Activated CD8-positive, alpha-beta memory T cell treated with anti-CD3 and anti-CD28 coated beads for 1 hour (primary cell): ENCODE measurements at regions not wholly inside any gene's neighbourhood (a gene's known extent, or its start where the extent isn't known, plus 50 kb on each side); places are given as distances from the start of the nearest gene placed in this dataset.
A peak's percentile ranks its signal among the peaks of the same experiment; 100 is the strongest.
"Not testable (repeated sequence)": the region's sequence is repeated elsewhere in the genome, so short reads cannot be mapped to it uniquely, and the experiment has no call there.

Source experiments
- DNase-seq, 2 donors: peaks; one replicate each; pipeline ENCODE4 v3.0.0-alpha.2; 2020; ENCODE audit warnings: low read depth in 1 of 2; ENCODE audit errors: extremely low read depth in 1 of 2

DNA sequence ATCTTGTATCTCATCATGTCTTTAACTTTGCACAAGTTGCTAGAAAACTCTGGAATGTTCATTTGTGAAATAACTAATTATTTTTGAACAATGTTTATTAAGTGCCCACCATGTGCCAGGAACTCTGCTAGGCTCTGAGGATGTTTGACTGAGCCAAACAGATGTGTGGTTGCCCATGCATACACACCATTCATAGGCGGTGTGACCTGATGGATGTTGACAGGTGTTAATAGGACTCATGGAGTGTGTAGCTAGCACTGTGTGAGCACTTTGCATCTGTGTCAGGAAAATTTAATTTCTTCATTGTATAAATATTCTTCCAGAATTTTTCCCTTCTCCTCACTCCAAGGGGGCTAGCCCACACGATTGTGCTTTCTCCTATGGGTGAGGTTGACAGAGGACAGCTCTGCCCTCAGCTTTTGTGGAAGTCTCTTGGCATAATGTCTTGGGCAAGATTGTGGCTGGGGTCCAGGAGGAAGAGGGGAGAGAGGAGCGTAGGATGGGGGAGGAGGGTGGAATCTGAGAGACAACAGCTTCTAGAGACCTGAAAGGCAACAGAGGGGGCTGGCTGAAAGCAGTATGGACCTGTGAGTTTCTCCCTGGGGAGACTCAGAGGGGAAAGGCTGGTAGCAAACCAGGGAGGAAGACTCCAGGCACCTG is 214.6 kb upstream of the CXCR4 start:
- no peak for DNase-seq

DNA sequence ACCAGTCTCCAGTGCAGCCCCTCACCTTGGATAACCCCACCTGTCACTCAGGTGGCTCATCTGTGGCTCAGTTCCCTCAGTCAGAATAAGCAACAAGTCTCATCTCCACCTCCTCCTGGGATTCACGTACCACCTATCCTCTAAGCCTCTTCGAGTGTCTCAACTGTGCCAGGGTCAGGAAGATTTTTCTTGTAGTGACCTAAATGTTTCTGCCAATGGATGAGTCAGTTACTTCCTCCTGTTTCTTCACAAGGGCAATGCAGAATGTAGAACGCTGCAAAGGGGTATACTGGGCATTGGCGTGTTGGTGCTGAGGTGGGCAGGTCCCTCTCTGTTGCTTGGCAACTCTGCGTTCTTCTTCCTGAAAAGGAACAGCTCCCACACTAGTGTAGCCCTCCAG is 213.3 kb upstream of the CXCR4 start:
- DNase-seq: no peak

DNA sequence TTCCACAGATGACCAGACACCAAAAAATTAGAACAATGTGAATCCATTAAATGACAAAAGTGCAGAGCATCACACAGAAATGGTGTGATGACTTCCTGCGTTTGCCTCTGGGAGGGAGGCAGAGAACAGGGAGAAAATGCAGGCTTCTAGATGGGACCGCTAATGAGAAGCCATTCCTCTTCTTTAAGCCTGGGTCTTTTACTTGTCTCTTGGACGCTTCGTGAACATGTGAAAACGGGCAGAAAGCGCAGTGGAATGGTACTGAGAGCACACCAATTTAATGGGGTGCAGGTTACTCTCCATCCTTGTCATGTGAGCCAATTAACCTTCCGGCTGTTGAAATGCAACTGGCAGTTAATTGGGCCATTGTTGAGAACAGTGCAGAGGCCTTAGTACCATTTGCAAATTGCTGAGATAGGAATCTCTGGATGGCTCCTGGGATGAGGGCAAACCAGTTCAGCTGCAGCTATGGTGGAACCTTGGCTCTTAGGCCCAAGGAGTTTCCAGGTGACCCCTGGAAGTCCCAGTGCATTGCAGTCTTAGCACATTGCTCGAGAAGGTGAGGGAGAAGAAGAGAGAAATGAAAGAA is 210.4 kb upstream of the CXCR4 start:
- no peak for DNase-seq

DNA sequence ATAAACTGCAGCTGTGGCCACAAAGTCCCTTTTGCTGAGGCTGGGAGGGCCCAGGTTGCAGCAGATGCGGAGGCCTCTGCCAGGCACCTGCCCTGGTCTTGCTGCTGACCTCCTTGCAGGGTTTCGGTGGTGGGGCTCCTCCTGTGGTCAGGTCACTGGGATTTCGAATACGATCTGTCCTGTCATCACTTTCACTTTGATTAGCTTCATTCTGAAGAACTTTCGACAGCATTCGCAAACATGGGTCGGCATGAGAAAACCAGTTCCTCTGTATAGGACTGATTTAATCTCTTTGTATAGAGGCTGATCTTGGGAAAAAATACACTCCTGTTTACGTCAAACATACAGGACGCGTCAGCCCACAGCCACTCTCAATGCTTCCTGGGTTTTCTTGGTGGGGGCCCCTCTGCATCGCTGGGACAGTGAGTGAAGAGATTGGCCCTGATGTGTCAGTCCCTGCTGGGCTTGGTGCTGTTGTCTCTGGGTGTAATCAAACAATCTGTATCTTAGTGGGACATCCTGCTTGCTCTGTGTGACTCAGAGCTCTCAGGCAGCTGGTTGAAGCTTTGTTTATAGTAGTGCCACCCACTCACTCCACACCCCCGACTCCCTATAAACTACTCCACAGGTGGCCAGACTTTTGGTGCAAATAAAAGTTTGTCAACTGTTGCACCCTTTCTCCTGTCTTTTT is 209.4 kb upstream of the CXCR4 start:
- DNase-seq: peak; percentile 51 to 69

DNA sequence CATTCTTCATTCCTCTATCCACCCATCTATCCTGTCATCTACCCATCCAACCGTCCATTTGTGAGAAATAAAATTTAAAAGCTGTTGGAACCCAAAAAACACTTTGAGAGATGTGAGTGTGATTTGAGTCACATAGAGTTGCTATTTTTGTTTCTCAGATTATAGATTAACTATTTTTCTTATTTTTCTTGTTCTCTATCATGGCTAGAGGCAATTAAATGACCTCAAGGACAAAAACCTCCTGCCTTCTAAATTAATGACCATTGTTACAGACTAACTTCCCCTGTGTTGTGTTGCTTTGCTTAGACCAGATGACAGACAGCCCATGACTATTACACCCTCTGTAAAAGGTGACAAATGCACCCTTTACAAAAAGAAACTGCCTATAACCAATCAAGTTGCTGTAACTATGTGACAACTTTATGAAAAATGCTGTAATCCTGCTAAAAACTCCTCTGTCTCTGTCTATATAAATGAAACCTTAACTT is 207.9 kb upstream of the CXCR4 start:
- no peak for DNase-seq

DNA sequence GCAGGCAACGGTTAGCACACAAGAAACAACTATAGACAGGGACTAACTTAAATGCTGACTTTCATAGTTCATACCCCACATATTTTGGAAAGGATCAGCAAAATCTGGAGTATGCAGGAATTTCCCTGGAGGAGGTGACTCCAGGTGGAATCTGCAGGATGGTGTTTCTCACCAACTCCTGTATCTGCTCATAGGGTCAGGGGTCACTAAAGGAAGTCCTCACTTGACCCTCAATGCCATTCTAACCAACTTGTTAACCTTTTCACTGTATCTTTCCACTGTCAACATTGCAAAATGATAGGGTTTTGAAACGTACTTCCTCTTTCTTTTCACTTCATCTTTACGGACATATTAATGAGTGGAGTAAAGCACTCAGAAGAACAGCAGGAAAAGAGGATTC is 207.0 kb upstream of the CXCR4 start:
- no peak for DNase-seq

DNA sequence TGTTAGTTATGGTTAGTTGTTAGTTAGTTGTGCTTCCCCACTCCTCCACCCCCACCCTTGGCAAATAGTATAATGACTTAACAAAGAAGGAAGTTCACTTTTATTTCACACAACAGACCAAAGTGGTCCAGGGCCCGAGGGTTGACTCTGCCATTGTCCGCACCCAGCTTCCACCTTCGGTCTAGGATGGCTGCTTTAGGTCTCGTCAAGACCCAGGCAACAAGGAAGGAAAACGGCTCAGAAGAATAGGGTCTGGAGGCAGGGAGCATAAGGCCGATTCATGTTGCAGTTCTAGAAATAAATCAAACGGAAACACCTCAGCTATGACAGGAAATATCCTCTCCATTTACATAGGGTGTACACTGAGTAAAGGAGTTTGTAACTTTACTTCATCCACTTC is 206.0 kb upstream of the CXCR4 start:
- DNase-seq: no peak

DNA sequence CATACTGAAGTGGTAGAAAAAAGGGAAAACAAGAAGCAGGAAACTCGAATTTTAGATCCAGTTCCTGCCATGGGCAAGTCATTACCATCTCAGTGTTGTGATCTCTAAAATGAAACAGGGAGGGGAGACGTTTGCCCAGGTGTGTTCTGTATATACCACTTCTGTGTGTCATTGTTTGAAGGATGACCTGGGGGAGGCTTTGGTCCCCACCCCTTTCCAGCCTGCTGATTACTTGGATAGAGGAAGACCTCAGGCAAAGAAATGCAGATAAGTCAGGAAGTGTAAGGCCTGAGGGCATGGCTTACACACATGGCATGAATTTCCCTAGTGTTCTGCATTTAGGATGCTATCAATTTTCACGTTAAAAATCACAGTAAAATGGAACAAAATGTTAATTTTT is 205.2 kb upstream of the CXCR4 start:
- DNase-seq: no peak

DNA sequence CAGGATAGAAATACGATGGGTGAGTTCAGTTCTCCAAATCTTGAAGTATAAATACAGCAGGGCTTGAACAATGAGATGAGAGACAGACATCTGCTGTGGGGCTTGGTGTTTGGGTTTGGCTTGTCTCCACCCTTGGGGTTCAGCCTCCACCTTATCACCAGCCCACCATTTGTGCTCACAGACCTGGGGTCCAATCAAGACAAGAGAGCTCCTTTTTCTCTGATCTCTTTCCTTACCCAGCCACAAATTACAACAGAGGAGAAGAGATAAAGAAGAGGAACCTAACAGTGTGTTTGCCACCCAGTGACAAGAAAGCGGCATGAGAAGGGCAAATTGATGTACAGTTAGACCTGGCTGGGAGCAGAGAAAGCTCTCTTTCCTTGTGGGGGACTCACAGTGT is 204.5 kb upstream of the CXCR4 start:
- no peak for DNase-seq

DNA sequence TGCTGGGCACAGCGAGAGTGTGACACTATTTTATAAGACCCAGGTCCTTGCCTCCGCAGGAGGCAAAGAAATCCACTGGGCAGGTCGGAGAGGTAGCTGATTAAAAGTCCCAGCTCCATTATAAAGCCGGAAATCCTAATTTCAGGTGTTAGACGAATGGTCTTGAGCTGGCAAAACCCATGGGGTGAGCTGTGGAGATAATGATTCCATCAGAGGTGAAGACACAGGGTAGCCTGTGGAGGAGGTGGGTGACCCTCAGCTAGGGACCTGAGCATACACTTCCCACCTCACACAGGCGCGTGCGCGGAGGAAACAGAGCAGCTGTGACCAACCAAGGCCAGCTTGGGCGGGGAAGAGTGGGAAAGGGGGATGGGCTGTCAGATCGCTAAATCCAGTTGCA is 201.7 kb upstream of the CXCR4 start:
- no peak for DNase-seq

DNA sequence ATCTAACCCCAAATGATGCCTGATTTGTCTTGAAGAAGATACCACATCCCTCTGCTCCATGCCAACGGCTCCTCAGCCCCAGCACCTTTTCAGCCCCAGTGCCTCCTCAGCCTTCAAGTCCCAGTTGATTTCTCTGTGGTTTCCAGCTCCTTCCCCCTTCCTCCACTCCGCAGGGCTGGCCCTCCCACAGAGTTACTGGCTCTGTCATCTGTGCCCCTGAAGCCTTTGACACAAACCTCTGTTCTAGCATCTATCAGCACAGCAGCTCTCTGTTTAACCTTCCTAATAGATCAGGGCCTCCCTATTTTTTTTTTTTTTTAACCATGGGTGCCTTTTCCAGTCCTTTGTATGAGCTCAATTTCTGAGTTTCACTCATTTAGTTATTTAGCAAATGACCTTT is 201.3 kb upstream of the CXCR4 start:
- DNase-seq: no peak

DNA sequence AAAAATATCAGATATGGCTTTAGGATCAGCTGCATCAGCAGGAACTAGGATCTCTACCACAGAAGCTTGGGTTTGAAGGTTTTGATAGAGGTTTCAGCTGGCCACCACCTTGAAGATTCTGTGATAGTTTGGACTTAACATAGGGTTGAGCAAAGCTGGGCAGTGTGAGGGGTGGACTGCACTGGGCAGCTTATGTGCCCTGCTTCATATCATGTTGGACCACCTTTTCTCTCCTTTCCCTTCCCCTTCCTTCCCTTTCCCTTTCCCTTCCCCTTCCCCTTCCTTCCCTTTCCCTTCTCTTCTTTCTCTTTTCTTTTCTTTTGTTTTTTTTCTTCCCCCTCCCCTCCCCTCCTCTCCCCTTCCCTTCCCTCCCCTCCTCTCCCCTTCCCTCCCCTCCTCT is 196.3 kb upstream of the CXCR4 start:
- no peak for DNase-seq

DNA sequence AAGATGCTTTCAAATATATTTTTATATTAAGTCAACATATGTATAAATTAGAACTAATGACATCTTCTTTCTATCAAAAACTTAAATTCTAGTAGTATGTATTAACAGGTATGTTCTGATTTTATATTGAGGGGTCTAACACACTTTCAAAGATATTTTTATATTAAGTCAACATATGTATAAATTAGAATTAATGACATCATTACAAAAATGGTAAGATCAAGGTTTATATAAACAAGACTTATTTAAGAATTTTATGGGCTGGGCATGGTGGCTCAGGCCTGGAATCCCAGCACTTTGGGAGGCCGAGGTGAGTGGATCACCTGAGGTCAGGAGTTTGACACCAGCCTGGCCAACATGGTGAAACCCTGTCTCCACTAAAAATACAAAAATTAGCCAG is 194.6 kb upstream of the CXCR4 start:
- DNase-seq: not testable (repeated sequence)

DNA sequence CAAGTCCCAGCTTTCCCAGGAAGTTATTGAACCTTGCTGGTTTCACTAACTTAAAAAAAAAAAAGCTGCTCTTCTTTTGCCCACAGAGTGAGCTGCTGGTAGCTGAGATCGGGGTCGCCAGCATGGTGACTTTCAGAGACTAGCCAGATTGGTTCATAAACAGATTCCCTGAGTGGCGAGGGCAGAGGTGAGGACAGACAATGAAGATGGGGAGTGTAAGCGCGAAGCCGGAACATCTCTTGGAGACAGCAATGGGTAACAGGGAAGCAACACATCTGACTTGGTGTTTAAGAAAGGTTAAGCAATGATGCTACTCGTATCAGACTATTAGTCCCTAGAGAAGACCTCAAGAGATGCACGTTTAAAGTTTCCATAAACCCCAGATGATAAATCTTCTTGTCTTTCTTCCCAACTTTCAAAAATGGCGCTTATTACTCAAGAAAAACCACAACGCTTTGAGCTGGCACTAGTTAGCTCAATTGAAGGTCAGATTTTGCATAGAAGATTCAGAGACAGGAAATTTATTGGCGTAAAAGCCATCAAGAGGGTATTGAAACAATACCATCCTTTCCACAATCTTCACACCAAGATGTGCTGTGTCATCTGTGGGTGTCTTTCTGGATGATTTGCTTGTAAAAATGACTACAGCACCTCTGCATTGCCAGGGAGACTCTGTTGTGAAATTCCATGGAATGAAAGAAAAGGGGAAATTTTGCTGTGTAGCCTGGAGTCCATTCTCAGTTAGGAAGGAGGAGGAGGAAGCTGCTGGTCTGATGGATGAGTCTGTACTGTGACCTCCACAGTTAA is 193.1 kb upstream of the CXCR4 start:
- DNase-seq: no peak

DNA sequence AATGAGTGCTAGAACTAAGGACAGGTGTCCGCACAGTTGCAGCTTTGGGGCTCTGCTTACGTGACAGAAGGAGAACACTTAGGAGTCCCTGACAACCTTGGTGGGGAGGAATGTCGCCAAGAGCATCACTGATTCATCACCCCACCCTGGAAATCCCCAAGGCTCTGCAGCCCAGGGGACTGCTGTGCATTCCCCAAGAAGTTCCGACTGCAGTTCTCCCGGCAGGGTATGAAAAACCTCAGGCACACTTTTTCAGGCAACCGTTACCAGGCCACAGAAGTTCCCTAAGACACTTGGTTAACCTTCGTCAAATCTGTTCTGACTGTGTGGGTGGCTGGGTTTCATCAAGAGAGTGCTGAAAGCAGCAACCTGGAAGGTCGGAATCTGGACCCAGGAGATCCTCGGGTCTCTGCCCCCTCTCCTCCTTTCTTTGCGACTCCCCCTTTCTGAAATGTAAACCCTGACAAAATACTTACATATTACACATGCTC is 192.1 kb upstream of the CXCR4 start:
- no peak for DNase-seq

DNA sequence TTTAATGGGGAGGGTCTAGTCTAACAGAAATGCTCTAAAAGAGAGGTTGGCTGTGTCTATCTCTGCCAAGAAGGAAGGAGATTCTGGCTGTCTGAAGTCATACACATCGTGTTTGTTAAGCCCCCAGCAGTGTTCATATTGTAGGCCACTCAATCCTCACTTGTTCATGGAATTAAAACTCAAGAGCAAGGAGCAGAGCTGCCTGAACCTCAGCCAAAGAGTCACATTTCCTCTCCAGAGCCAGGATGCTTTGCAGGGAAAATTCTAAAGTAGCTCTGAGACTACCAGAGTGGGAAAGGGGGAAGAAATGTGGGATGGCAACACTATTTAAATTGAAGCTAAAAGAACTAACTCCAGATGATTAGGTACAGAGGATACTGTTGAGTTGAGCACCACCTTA is 190.7 kb upstream of the CXCR4 start:
- DNase-seq: no peak

DNA sequence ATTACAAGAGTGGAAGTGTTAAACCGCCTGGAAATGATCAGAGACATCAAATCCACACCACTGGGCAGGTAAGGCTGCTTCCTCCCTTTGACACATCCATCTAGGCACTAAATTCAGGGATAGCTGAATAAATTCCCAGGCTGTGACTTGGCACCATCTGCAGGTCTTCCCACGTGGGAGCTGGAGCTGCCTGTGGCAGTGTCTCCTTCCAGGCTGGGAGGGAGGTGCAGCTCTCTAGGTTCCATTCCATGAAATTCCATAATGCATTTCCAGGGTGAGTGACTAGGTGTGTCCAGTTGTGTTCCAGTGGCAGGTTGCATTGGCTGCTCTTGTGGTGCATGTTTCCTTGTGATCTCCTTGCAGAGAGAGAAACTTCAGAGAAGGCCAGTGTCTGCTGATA is 188.9 kb upstream of the CXCR4 start:
- DNase-seq: no peak

DNA sequence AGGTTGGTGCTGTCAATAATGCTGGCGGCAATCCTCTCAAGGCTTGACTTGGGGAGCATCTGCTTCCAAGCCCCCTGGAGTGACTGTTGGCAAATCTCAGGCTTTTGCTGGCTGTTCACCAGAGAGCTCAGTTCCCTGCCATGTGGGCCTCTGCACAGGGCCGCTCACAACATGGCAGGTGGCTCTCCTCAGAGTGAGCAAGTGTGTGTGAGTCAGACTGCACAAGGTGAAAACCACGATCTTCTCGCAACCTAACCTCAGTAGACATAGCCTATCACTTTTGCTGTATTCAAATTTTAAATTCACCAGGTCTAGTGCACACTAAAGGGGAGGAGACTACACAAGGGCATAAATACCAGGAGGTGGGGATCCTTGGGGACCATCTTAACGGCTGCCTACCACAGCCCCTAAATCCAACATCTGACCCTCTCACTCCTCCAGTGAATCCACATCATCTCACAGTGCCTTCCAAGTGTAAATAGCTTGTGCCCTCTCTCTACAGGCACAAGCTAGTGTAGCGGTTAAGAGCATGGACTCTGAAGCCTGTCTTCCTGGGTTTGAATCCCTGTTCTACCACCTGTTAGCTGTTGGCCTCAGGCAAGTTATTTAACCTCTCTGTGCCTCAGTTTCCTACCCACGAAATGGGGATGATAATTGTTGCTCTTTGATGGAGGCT is 187.7 kb upstream of the CXCR4 start:
- peak in 1 of 2 donors; percentile 17 for DNase-seq

DNA sequence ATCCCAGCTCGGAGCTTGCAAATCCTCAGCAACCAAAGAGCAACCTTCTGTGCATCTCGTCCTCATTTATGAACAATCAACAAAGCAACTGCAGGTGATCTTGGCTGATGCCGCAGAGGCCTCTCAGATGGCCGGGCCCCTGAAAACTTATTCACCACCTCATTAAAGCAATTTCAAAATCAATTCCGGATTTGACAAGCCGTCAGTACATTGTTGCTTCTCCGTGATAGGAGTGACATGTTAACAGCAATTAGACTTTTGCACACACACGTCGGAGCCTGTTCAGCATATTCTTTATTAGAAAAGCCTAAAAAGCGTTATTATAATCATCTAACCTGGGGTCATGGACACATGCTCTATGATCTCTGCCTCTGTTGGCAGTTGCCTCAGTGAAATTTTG is 183.1 kb upstream of the CXCR4 start:
- no peak for DNase-seq

DNA sequence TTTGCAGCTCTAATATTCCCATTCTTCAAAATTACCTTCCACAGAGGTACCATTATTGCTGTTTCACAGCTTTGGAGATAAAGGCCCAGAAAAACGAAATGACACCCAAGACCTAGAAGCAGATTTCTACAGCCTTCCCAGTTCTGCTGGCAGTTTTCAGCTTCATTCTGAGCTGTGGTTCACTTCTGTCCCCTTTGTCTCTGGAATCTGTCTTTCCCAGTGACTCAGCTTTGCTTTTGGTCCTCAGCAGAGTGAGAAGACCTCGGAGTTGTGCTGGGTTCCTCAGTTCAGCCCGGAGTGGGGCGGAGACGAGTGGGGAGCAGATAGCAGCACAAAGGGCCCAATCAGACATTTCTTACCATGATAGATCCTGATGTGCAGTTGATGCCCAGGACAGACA is 180.7 kb upstream of the CXCR4 start:
- no peak for DNase-seq

DNA sequence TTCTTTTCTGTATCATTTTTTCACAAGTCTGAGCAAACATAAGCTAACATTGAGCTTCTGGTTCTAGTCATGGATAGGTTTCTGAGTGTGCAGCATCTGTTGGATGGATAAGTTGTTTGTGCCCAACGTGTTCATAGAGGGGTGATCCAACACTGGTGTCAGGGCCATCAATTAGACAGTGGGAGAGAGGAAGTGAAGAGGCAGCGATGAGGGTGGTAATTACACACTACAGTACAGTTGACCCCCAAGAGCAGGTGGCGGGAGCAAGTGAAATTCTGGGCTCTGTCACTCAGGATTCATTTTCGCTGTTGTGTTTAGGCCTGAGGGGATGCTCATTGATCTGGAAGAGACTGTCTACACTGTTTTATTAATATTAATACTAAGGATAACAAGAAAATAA is 180.0 kb upstream of the CXCR4 start:
- DNase-seq: no peak
